ENCODE measurements at regions not wholly inside any gene's neighbourhood (a gene's known extent, or its start where the extent isn't known, plus 50 kb on each side); places are given as distances from the start of the nearest gene placed in this dataset.

DNA sequence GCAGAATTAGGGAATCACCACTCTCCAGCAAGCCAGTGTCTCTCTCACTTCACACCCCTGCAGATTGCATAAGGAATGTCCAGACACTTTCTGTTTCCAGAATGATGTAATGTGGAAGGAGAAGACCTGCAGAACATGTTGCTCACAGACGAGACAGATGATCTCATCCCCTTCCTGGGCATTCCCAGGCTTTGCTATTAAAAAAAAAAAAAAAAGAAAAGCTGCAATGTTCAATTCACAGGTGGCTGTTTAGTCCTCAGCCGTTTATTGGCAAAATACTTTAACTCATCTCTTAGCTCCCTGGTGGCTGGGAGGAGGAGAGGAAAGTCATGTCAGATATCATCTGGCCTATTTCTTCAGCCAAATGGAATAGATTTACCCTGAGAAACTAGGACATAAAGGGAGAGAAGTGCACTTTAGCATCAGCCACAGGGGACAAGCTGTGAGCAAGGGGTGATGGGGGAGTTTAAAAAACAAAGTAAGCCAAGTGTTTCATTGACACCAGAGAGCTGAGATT lies 95.9 kb upstream of the TNC start:
- H3K4me3 ChIP-seq (ENCODE audit: low read depth, low read length): no peak overlapping the region
- TF ChIP-seq, protein P1, sequence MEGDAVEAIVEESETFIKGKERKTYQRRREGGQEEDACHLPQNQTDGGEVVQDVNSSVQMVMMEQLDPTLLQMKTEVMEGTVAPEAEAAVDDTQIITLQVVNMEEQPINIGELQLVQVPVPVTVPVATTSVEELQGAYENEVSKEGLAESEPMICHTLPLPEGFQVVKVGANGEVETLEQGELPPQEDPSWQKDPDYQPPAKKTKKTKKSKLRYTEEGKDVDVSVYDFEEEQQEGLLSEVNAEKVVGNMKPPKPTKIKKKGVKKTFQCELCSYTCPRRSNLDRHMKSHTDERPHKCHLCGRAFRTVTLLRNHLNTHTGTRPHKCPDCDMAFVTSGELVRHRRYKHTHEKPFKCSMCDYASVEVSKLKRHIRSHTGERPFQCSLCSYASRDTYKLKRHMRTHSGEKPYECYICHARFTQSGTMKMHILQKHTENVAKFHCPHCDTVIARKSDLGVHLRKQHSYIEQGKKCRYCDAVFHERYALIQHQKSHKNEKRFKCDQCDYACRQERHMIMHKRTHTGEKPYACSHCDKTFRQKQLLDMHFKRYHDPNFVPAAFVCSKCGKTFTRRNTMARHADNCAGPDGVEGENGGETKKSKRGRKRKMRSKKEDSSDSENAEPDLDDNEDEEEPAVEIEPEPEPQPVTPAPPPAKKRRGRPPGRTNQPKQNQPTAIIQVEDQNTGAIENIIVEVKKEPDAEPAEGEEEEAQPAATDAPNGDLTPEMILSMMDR (IDR thresholded peaks at IDR 0.05; ENCODE audit: insufficient read depth, low read depth, low read length): no peak

DNA sequence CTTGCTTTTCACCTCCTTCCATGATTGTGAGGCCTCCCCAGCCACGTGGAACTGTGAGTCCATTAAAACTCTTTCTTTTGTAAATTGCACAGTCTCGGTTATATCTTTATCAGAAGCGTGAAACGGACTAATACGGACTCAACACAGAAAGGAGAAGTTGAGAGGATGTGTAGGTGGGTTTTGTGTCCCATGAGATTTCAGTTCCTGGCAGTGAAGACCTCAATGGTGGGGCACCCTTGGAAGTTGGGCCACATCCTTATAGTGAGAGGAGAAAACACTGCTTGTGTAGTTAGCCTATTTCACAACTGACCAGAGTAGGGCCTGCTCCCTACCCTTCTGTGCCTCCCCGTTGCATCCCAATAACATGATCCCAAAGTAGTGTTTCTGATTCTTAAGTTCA lies 98.9 kb upstream of the TNC start:
- H3K4me3 ChIP-seq (ENCODE audit: low read depth, low read length): no peak overlapping the region
- TF ChIP-seq, protein P1 (IDR thresholded peaks at IDR 0.05; ENCODE audit: insufficient read depth, low read depth, low read length): no peak
- no peak for DNase-seq (ENCODE audit: low read depth)

More for the DNA sequence above, 95.9 kb upstream of the TNC start:
- peak; percentile 96 for DNase-seq (ENCODE audit: low read depth)

DNA sequence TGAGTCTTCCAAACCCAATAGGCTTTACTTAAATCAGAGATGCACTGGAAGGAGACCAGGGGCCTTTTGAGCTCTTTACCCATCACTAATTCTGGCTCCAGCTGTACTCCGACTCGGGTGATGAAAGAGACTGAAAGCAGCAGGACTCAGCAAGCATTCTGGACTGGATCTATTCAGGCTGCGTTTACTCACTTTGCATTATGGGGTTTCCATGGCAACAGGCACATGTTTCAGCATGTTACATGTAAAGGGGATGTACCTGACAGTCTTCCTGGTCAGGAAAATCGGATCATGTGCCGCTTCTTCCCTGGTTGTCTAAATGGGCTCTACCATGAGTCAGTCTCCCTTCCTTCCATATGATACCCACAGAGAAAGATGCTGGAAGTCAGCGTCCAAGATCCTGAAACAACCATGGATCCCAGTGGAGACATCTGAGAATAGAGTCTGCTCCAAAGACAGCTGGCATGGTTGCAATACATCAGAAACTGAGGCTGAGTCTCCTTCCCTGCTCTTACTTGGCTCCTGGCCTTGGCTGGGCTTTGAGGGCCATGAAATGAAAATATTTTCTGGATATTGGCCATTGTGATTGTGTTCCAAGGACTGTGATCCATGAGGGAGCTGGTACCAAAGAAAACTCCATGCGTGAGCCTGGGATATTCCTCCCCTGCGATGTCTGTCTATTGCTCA lies 102.5 kb upstream of the TNC start:
- DNase-seq (ENCODE audit: low read depth): no peak
- no peak overlapping the region for H3K4me3 ChIP-seq (ENCODE audit: low read depth, low read length)
- TF ChIP-seq, protein P1 (IDR thresholded peaks at IDR 0.05; ENCODE audit: insufficient read depth, low read depth, low read length): no peak

DNA sequence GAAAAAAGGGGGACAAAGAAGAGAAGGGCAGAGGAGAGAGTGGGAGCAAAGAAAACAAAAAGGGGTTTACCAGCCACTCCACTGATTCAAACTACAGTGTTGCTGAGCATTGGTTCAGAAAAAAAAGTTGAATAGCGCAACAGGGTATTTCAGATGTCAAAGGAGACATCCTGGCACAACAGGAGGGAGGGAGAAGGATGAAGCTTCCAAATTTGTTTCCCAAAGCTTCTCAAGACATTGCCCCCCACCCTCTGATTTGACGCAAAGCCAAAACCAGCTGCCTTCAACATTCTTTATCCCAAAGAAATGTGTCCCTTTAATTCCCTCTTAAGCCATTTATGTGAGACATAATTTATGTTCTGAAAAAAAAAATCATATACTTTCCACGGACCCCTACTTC lies 105.5 kb upstream of the TNC start:
- no peak overlapping the region for H3K4me3 ChIP-seq (ENCODE audit: low read depth, low read length)
- TF ChIP-seq, protein P1 (IDR thresholded peaks at IDR 0.05; ENCODE audit: insufficient read depth, low read depth, low read length): no peak
- DNase-seq (ENCODE audit: low read depth): no peak

DNA sequence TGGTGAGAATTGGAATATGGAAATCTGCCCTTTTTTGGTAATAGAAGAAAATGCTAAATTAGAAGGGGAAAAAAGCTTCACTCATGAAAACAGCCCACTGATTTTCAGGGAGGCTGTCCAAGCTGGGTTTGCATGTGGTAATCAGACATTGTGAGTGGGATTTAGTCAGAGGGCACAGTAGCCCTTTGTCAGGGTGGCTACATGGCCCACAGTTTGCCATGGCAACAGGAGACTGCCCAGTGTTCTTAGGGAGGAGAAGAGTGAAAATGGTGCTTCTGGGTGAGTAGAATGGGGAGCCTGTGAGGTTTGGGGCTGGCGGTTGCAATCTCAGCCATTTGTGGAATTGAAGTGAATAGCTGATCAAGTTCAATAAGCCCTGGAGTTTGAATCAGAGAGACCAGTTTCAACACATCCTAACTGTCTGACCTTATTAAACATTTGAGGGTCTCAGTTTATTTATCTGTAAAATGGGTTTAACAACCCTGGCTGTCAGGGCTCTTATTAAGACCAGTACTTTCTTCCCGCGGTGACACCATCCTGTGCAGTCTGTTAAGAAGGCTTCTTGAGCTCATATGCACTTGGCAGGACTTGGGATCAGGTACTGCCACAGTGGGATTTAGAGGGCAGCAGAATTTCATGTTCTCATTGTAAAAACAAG lies 107.6 kb upstream of the TNC start:
- H3K4me3 ChIP-seq (ENCODE audit: low read depth, low read length): no peak overlapping the region
- TF ChIP-seq, protein P1 (IDR thresholded peaks at IDR 0.05; ENCODE audit: insufficient read depth, low read depth, low read length): no peak
- no peak for DNase-seq (ENCODE audit: low read depth)

DNA sequence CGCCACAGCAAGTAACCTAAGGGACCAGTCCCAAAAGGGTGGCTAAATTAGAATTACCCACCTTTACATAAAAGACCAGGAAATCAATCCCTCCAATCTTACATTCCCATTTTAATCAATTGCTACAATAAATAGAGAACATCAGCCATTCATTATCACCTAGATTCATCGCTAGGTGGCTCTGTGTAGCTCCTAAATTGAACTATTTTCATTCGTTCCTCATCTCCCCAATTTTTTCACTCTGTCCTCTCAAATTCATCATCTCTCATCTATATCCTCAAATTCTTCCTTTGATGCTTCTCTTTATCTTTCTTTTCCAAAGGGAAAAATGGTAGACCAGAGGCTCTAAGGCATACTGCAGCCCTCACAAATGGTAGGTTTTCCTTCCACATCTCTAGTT lies 108.2 kb upstream of the TNC start:
- H3K4me3 ChIP-seq (ENCODE audit: low read depth, low read length): no peak overlapping the region
- DNase-seq (ENCODE audit: low read depth): no peak
- TF ChIP-seq, protein P1 (IDR thresholded peaks at IDR 0.05; ENCODE audit: insufficient read depth, low read depth, low read length): peak; percentile 6
